SK-N-SH (cell line): ENCODE measurements at regions not wholly inside any gene's neighbourhood (a gene's known extent, or its start where the extent isn't known, plus 50 kb on each side); places are given as distances from the start of the nearest gene placed in this dataset.

Experiments used
- CTCF ChIA-PET: fragments of 300-600, 350-600 bp; formaldehyde crosslinking; extraction: SDS; loops from one replicate; lab custom pipeline; 2021; lab: Yijun Ruan, JAX
- POLR2A ChIA-PET: fragments of 350-600 bp; sonication (Branson Sonifier 250); formaldehyde crosslinking; extraction: SDS; loops from one replicate; lab custom pipeline; 2020; ENCODE audit warnings: antibody characterized with exemption, inconsistent platforms; lab: Yijun Ruan, JAX
- DNase-seq: peaks from one replicate; pipeline ENCODE4 v3.0.0; 2012
- H2AFZ ChIP-seq: fragments of 200-600 bp; sonication (generic); 2 replicates; pipeline ENCODE4 v1.8.1; 2016; ENCODE audit warnings: antibody characterized with exemption, mild to moderate bottlenecking, low read depth
- H3F3A ChIP-seq: fragments of 200-600 bp; sonication (generic); replicated peaks from 2 replicates; pipeline ENCODE3; 2016; ENCODE audit warnings: antibody characterized with exemption, mild to moderate bottlenecking; ENCODE audit not compliant: insufficient read depth
- H3K27ac ChIP-seq, 2 experiments: fragments of 200-500 bp in 1 of 2; fragments of 200-600 bp in 1 of 2; sonication (Bioruptor generic) in 1 of 2; sonication (generic), shearing (Covaris generic) in 1 of 2; 2 replicates each; pipeline versions ENCODE4 v1.5.1 to v1.6.1; 2014 to 2016; ENCODE audit warnings: low read depth in 2 of 2, inconsistent platforms in 1 of 2, low read length in 1 of 2, mild to moderate bottlenecking in 1 of 2, mixed read lengths in 1 of 2
- H3K27me3 ChIP-seq: fragments of 200-600 bp; sonication (generic), shearing (Covaris generic); 2 replicates; pipeline ENCODE4 v1.6.1; 2016; ENCODE audit warnings: mixed run types; ENCODE audit not compliant: insufficient read depth
- H3K36me3 ChIP-seq, 2 experiments: fragments of 200-500 bp in 1 of 2; fragments of 200-600 bp in 1 of 2; sonication (Bioruptor generic) in 1 of 2; sonication (generic) in 1 of 2; replicated peaks in 1 of 2; 2 replicates each; pipeline versions ENCODE3 to v1.5.1; 2014 to 2016; ENCODE audit warnings: low read length in 1 of 2, mild to moderate bottlenecking in 1 of 2; ENCODE audit not compliant: insufficient read depth in 2 of 2, control insufficient read depth in 1 of 2
- H3K4me1 ChIP-seq, 2 experiments: fragments of 200-500 bp in 1 of 2; fragments of 200-600 bp in 1 of 2; sonication (Bioruptor generic) in 1 of 2; sonication (generic), shearing (Covaris generic) in 1 of 2; 2 replicates each; pipeline versions ENCODE4 v1.5.1 to v1.6.1; 2014 to 2016; ENCODE audit warnings: low read depth in 1 of 2, low read length in 1 of 2, mixed run types in 1 of 2; ENCODE audit not compliant: insufficient read depth in 2 of 2, control insufficient read depth in 1 of 2
- H3K4me2 ChIP-seq: fragments of 200-600 bp; sonication (generic), shearing (Covaris generic); 2 replicates; pipeline ENCODE4 v1.6.1; 2017; ENCODE audit warnings: mixed run types
- H3K4me3 ChIP-seq, 2 experiments: fragments of 200-500 bp in 1 of 2; fragments of 200-600 bp in 1 of 2; sonication (Bioruptor generic) in 1 of 2; sonication (generic), shearing (Covaris generic) in 1 of 2; 2 replicates each; pipeline versions ENCODE4 v1.5.1 to v1.8.1; 2014 to 2016; ENCODE audit warnings: low read depth in 2 of 2, inconsistent platforms in 1 of 2, low read length in 1 of 2, mild to moderate bottlenecking in 1 of 2, mixed read lengths in 1 of 2, moderate library complexity in 1 of 2
- H3K79me2 ChIP-seq: fragments of 200-600 bp; sonication (generic); 2 replicates; pipeline ENCODE4 v1.8.1; 2017; ENCODE audit warnings: mild to moderate bottlenecking; ENCODE audit not compliant: insufficient read depth
- H3K9ac ChIP-seq: fragments of 200-600 bp; sonication (generic); 2 replicates; pipeline ENCODE4 v1.6.1; 2017; ENCODE audit warnings: mixed run types
- H3K9me2 ChIP-seq: fragments of 200-600 bp; sonication (generic); 2 replicates; pipeline ENCODE4 v1.6.1; 2017; ENCODE audit warnings: mixed run types
- H3K9me3 ChIP-seq: fragments of 200-600 bp; sonication (generic); 2 replicates; pipeline ENCODE4 v1.6.1; 2017; ENCODE audit warnings: mixed run types, mild to moderate bottlenecking, moderate library complexity
- H4K20me1 ChIP-seq: fragments of 200-600 bp; sonication (generic); 2 replicates; pipeline ENCODE4 v1.6.1; 2017; ENCODE audit warnings: mild to moderate bottlenecking, mixed run types; ENCODE audit not compliant: insufficient read depth
- EZH2phosphoT487 ChIP-seq: fragments of 200-600 bp; sonication (generic); IDR thresholded peaks from 2 replicates; pipeline ENCODE4 v1.6.1; 2017; ENCODE audit warnings: low read depth, mixed run types, mild to moderate bottlenecking, antibody characterized with exemption, moderate library complexity, borderline replicate concordance
- GABPA ChIP-seq: IDR thresholded peaks from 2 replicates; pipeline ENCODE4 v1.4.0; 2012; ENCODE audit warnings: low read depth, mild to moderate bottlenecking
- JUND ChIP-seq: IDR thresholded peaks from 2 replicates; pipeline ENCODE4 v1.4.0; 2012
- MEF2A ChIP-seq: IDR thresholded peaks from 2 replicates; pipeline ENCODE4 v1.4.0; 2012; ENCODE audit warnings: low read depth, borderline replicate concordance
- NFIC ChIP-seq: IDR thresholded peaks from 2 replicates; pipeline ENCODE4 v1.4.0; 2012; ENCODE audit warnings: borderline replicate concordance
- POLR2AphosphoS5 ChIP-seq: IDR thresholded peaks from 2 replicates; pipeline ENCODE4 v1.6.1; 2012; ENCODE audit warnings: low read depth, low read length
- RAD21 ChIP-seq: IDR thresholded peaks from 2 replicates; pipeline ENCODE4 v1.6.1; 2012; ENCODE audit warnings: mild to moderate bottlenecking, low read length
- RCOR1 ChIP-seq: fragments of 150-350 bp; IDR thresholded peaks from 2 replicates; pipeline ENCODE4 v1.6.1; 2017; ENCODE audit warnings: antibody characterized with exemption, low read length
- TEAD4 ChIP-seq: IDR thresholded peaks from 2 replicates; pipeline ENCODE4 v1.4.0; 2012; ENCODE audit warnings: mild to moderate bottlenecking, borderline replicate concordance; ENCODE audit not compliant: insufficient read depth
- YY1 ChIP-seq: IDR thresholded peaks from 2 replicates; pipeline ENCODE4 v1.4.0; 2012; ENCODE audit warnings: low read depth, mild to moderate bottlenecking
- WGBS: methylation state at CpG from one replicate; pipeline ENCODE4 v1.1.6; 2017; ENCODE audit warnings: low lambda C conversion rate; 5-methylcytosine and 5-hydroxymethylcytosine counted together
- TF ChIP-seq, protein P1 (sequence below): IDR thresholded peaks from 2 replicates; pipeline ENCODE4; 2012
- TF ChIP-seq, protein P2 (sequence below): fragments of 150-350 bp; IDR thresholded peaks from 2 replicates; pipeline ENCODE4 v1.6.1; 2017; ENCODE audit warnings: antibody characterized with exemption, low read length, low read depth, borderline replicate concordance
- TF ChIP-seq, protein P3 (sequence below): IDR thresholded peaks from 2 replicates; pipeline ENCODE4 v1.4.0; 2012; ENCODE audit warnings: low read depth, borderline replicate concordance
- TF ChIP-seq, protein P4 (sequence below): fragments of 200-600 bp; sonication (generic); IDR thresholded peaks from 2 replicates; pipeline ENCODE4 v1.6.1; 2017; ENCODE audit warnings: antibody characterized with exemption, mild to moderate bottlenecking, moderate library complexity

DNA sequence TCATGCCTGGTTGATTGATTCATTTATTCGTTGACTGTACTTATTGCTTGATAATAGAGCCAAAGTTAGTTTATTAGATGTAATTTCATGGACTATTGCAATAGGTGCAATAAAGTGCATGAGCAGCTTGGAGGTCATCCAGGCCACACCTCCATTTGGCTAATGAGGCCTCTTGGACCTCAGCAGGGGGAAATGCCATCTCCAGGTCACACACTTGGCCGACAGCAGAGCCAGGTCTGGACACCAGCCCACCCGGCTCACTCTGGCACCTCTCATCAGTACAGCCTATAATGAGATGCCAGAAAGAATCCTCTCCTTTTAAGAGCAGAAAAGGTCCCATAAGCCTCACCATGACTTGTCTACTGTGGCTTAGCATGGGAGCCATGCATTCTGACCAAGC, 71.2 kb upstream of the AFF3 start (continued):
- no peak for TF ChIP-seq TEAD4
- TF ChIP-seq, protein P1, sequence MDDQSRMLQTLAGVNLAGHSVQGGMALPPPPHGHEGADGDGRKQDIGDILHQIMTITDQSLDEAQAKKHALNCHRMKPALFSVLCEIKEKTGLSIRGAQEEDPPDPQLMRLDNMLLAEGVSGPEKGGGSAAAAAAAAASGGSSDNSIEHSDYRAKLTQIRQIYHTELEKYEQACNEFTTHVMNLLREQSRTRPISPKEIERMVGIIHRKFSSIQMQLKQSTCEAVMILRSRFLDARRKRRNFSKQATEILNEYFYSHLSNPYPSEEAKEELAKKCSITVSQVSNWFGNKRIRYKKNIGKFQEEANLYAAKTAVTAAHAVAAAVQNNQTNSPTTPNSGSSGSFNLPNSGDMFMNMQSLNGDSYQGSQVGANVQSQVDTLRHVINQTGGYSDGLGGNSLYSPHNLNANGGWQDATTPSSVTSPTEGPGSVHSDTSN, result no peak
- TF ChIP-seq GABPA, result no peak
- TF ChIP-seq RAD21, result no peak
- no peak for TF ChIP-seq RCOR1
- no peak for TF ChIP-seq NFIC

DNA sequence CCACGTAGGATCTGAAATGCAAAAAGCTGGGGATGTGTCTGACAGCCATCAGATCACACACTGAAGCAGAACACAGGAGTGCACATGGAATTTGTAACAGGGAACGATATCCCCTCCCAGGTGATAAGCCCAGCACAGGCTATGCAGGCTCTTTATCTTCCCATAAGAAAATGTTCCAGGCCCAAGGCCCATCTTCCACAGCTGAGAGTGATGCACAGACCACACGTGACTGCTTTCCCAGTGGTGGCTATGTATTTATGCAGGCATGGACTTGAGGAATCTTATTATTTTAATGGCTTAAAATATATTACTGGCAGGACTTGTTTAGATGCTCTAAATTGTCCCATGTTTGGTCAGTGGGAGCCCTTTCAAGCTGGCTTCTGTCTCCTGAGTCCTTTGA, 70.5 kb upstream of the AFF3 start:
- no peak overlapping the region for H2AFZ ChIP-seq
- WGBS, result 40% methylated on average over 3 of the region's 3 CpGs
- H3K9ac ChIP-seq, result no peak overlapping the region
- no peak for DNase-seq
- no peak overlapping the region for H3K4me2 ChIP-seq
- H3K4me3 ChIP-seq, result no peak overlapping the region
- ChIA-PET CTCF (interaction anchor here (1.0 kb wide), 1 partner anchor 654 kb away, joined by 4 read pairs; no protein-coding TSS in a partner anchor), POLR2A (no interaction called here)
- TF ChIP-seq POLR2AphosphoS5 (no peak), EZH2phosphoT487 (no peak), JUND (no peak), MEF2A (no peak), YY1 (no peak)
- TF ChIP-seq, protein P2, sequence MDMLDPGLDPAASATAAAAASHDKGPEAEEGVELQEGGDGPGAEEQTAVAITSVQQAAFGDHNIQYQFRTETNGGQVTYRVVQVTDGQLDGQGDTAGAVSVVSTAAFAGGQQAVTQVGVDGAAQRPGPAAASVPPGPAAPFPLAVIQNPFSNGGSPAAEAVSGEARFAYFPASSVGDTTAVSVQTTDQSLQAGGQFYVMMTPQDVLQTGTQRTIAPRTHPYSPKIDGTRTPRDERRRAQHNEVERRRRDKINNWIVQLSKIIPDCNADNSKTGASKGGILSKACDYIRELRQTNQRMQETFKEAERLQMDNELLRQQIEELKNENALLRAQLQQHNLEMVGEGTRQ, result no peak
- TF ChIP-seq, protein P3, sequence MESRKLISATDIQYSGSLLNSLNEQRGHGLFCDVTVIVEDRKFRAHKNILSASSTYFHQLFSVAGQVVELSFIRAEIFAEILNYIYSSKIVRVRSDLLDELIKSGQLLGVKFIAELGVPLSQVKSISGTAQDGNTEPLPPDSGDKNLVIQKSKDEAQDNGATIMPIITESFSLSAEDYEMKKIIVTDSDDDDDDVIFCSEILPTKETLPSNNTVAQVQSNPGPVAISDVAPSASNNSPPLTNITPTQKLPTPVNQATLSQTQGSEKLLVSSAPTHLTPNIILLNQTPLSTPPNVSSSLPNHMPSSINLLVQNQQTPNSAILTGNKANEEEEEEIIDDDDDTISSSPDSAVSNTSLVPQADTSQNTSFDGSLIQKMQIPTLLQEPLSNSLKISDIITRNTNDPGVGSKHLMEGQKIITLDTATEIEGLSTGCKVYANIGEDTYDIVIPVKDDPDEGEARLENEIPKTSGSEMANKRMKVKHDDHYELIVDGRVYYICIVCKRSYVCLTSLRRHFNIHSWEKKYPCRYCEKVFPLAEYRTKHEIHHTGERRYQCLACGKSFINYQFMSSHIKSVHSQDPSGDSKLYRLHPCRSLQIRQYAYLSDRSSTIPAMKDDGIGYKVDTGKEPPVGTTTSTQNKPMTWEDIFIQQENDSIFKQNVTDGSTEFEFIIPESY, result no peak
- TF ChIP-seq, protein P4, sequence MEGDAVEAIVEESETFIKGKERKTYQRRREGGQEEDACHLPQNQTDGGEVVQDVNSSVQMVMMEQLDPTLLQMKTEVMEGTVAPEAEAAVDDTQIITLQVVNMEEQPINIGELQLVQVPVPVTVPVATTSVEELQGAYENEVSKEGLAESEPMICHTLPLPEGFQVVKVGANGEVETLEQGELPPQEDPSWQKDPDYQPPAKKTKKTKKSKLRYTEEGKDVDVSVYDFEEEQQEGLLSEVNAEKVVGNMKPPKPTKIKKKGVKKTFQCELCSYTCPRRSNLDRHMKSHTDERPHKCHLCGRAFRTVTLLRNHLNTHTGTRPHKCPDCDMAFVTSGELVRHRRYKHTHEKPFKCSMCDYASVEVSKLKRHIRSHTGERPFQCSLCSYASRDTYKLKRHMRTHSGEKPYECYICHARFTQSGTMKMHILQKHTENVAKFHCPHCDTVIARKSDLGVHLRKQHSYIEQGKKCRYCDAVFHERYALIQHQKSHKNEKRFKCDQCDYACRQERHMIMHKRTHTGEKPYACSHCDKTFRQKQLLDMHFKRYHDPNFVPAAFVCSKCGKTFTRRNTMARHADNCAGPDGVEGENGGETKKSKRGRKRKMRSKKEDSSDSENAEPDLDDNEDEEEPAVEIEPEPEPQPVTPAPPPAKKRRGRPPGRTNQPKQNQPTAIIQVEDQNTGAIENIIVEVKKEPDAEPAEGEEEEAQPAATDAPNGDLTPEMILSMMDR, result no peak
- no peaks in the 10 kb centered on the region for H3F3A ChIP-seq
- no peaks in the 10 kb centered on the region for H3K36me3 ChIP-seq
- no peaks in the 10 kb centered on the region for H3K9me3 ChIP-seq
- no peaks in the 10 kb centered on the region for H3K27me3 ChIP-seq
- no peak overlapping the region for H3K27ac ChIP-seq
- H3K9me2 ChIP-seq, result no peaks in the 10 kb centered on the region
- H3K4me1 ChIP-seq, result peaks cover 0 to 12% of the 10 kb centered on the region in 2 experiments; a peak in 2 of 4 replicates
- H4K20me1 ChIP-seq, result no peaks in the 10 kb centered on the region
- H3K79me2 ChIP-seq, result no peaks in the 10 kb centered on the region
